Liver (tissue), 8 donors: ENCODE measurements at regions not wholly inside any gene's neighbourhood (a gene's known extent, or its start where the extent isn't known, plus 50 kb on each side); places are given as distances from the start of the nearest gene placed in this dataset.

Experiments used
- DNase-seq: peaks from one replicate; pipeline ENCODE4 v3.0.0-alpha.2; 2017; ENCODE audit warnings: low spot score
- H3K27ac ChIP-seq, 2 donors: one replicate each; pipeline ENCODE4 v1.7.0; 2013; ENCODE audit warnings: inconsistent platforms in 2 of 2, low read length in 2 of 2, control low read depth in 1 of 2, low read depth in 1 of 2, mild to moderate bottlenecking in 1 of 2
- H3K27me3 ChIP-seq, 4 donors: one replicate each; pipeline versions ENCODE4 v1.6.1 to v1.7.0; 2013; ENCODE audit warnings: low read length in 3 of 4, inconsistent platforms in 1 of 4, mild to moderate bottlenecking in 1 of 4, moderate library complexity in 1 of 4; ENCODE audit not compliant: control insufficient read depth in 4 of 4, insufficient read depth in 4 of 4
- H3K36me3 ChIP-seq, 4 donors: one replicate each; pipeline versions ENCODE4 v1.6.1 to v1.7.0; 2013; ENCODE audit warnings: low read length in 3 of 4, mild to moderate bottlenecking in 3 of 4, low read depth in 1 of 4, moderate library complexity in 1 of 4; ENCODE audit not compliant: control insufficient read depth in 4 of 4, insufficient read depth in 3 of 4
- H3K4me1 ChIP-seq, 4 donors: one replicate each; pipeline versions ENCODE4 v1.6.1 to v1.7.0; 2013; ENCODE audit warnings: low read length in 3 of 4, mild to moderate bottlenecking in 3 of 4, moderate library complexity in 1 of 4; ENCODE audit not compliant: control insufficient read depth in 4 of 4, insufficient read depth in 4 of 4
- H3K4me3 ChIP-seq, 3 donors: one replicate each; pipeline versions ENCODE4 v1.6.1 to v1.7.0; 2013; ENCODE audit warnings: low read length in 3 of 3, control low read depth in 1 of 3, low read depth in 1 of 3, mild to moderate bottlenecking in 1 of 3
- H3K9ac ChIP-seq, 2 donors: one replicate each; pipeline ENCODE4 v1.7.0; 2013; ENCODE audit warnings: low read length in 2 of 2, mild to moderate bottlenecking in 2 of 2, moderate library complexity in 2 of 2, control low read depth in 1 of 2, low read depth in 1 of 2
- H3K9me3 ChIP-seq, 4 donors: one replicate each; pipeline versions ENCODE4 v1.6.1 to v1.7.0; 2013; ENCODE audit warnings: low read length in 3 of 4; ENCODE audit not compliant: control insufficient read depth in 4 of 4
- EGR1 ChIP-seq, 2 donors: IDR thresholded peaks; 2 replicates each; pipeline ENCODE4 v1.6.1; 2016 to 2018; ENCODE audit warnings: antibody characterized with exemption in 2 of 2, low read depth in 2 of 2
- FOXA1 ChIP-seq: IDR thresholded peaks from 2 replicates; pipeline ENCODE4 v1.6.1; 2016; ENCODE audit warnings: antibody characterized with exemption
- FOXA2 ChIP-seq: IDR thresholded peaks from 2 replicates; pipeline ENCODE4 v1.6.1; 2016; ENCODE audit warnings: antibody characterized with exemption
- GABPA ChIP-seq, 2 donors: IDR thresholded peaks in 1 of 2; conservative IDR thresholded peaks in 1 of 2; 2 replicates each; pipeline ENCODE4 v1.6.1; 2016; ENCODE audit warnings: antibody characterized with exemption in 2 of 2, mild to moderate bottlenecking in 1 of 2, moderate library complexity in 1 of 2
- HNF4A ChIP-seq, 2 donors: conservative IDR thresholded peaks; 2 replicates each; pipeline ENCODE4 v1.6.1; 2016; ENCODE audit warnings: antibody characterized with exemption in 2 of 2, mild to moderate bottlenecking in 2 of 2
- HNF4G ChIP-seq: IDR thresholded peaks from 2 replicates; pipeline ENCODE4 v1.6.1; 2016; ENCODE audit warnings: antibody characterized with exemption
- JUND ChIP-seq, 2 donors: IDR thresholded peaks; 2 replicates each; pipeline ENCODE4 v1.6.1; 2016; ENCODE audit warnings: antibody characterized with exemption in 2 of 2
- NR2F2 ChIP-seq: IDR thresholded peaks from 2 replicates; pipeline ENCODE4 v1.6.1; 2016; ENCODE audit warnings: antibody characterized with exemption
- RAD21 ChIP-seq, 2 donors: IDR thresholded peaks; 2 replicates each; pipeline ENCODE4 v1.6.1; 2016; ENCODE audit warnings: antibody characterized with exemption in 2 of 2, mild to moderate bottlenecking in 2 of 2
- RXRA ChIP-seq, 2 donors: IDR thresholded peaks; 2 replicates each; pipeline ENCODE4 v1.6.1; 2017 to 2018; ENCODE audit warnings: antibody characterized with exemption in 2 of 2, mild to moderate bottlenecking in 1 of 2
- SP1 ChIP-seq: IDR thresholded peaks from 2 replicates; pipeline ENCODE4 v1.6.1; 2018; ENCODE audit warnings: antibody characterized with exemption, mild to moderate bottlenecking
- TAF1 ChIP-seq: conservative IDR thresholded peaks from 2 replicates; pipeline ENCODE4 v1.6.1; 2016; ENCODE audit warnings: antibody characterized with exemption, mild to moderate bottlenecking
- YY1 ChIP-seq: IDR thresholded peaks from 2 replicates; pipeline ENCODE4 v1.6.1; 2016; ENCODE audit warnings: antibody characterized with exemption, mild to moderate bottlenecking
- WGBS: extraction: QIAGEN DNeasy Blood & Tissue Kit; methylation state at CpG from one replicate; pipeline ENCODE4 v1.1.7; 2013; 5-methylcytosine and 5-hydroxymethylcytosine counted together
- TF ChIP-seq, protein P1 (sequence below): IDR thresholded peaks from 2 replicates; pipeline ENCODE4 v1.6.1; 2016; ENCODE audit warnings: antibody characterized with exemption
- TF ChIP-seq, protein P2 (sequence below): IDR thresholded peaks from 2 replicates; pipeline ENCODE4 v1.6.1; 2016; ENCODE audit warnings: antibody characterized with exemption
- TF ChIP-seq, protein P3 (sequence below): IDR thresholded peaks from 2 replicates; pipeline ENCODE4 v1.6.1; 2016; ENCODE audit warnings: antibody characterized with exemption, mild to moderate bottlenecking
- TF ChIP-seq, protein P4 (sequence below): IDR thresholded peaks from 2 replicates; pipeline ENCODE4 v1.6.1; 2016; ENCODE audit warnings: antibody characterized with exemption
- TF ChIP-seq, protein P5 (sequence below): fragments of 150-350 bp; IDR thresholded peaks from 2 replicates; pipeline ENCODE4 v1.5.1; 2017; ENCODE audit warnings: improper control_type of control experiment, low read depth, low read length; ENCODE audit not compliant: missing input control
- donor health status: healthy.
- donor health status: healthy.
- donor health status: healthy.
- donor health status: healthy.
- donor health status: healthy.

DNA sequence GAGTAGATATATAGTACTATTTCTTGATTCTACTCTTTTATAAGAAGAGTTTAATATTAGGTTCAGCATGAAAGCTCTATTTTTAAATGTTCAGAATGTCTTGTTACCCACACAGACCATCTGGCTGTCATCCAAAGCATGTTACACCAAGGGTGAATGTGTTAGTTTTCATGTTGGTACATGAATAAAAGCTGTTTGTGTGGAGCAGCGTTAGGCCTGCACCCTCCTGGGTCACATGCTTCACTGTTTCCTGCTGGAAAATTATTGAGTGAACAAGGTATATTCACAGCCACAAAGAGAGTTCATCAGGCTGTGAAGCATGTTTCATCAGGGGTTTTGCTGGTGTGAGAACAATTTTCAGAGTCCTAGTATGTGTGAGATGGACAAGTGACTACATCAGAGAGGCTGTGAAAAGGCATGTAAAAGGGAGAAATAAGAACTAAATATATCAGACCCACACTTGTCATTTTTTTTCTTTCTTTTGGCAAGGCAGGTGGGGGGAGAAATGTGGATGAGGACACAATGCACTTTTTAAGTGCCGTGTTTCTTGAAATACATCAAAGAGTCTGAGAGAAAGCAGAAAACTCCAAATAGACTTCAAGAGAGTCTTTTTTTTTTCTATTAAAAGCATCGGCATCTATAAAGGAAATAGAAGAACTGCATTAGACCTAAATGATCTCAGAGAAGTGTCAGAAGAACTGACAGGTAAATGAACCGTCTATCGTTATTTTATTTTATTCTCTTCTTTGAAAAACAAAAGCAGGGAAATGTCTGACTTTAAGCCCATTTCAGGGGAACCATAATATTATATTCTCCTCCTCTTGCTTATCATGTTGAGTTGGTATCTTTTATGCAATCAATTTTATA, 2429.7 kb downstream of the PCDH7 start:
- no peak overlapping the region for H3K4me3 ChIP-seq
- TF ChIP-seq FOXA2 = no peak
- no peak for TF ChIP-seq JUND (IDR thresholded peaks at IDR 0.05)
- no peak for TF ChIP-seq HNF4G
- no peak for TF ChIP-seq YY1
- no peak for TF ChIP-seq EGR1 (IDR thresholded peaks at IDR 0.05; ENCODE audit: low read depth in 2 of 2)
- TF ChIP-seq TAF1 = no peak
- TF ChIP-seq FOXA1 = no peak
- TF ChIP-seq, protein P1, sequence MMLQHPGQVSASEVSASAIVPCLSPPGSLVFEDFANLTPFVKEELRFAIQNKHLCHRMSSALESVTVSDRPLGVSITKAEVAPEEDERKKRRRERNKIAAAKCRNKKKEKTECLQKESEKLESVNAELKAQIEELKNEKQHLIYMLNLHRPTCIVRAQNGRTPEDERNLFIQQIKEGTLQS = no peak
- TF ChIP-seq SP1 = no peak
- TF ChIP-seq RAD21 (IDR thresholded peaks at IDR 0.05) = no peak
- DNase-seq = no peak
- H3K4me1 ChIP-seq = no peaks in the 10 kb centered on the region
- no peaks in the 10 kb centered on the region for H3K36me3 ChIP-seq
- H3K9ac ChIP-seq = no peak overlapping the region
- H3K9me3 ChIP-seq = no peaks in the 10 kb centered on the region
- H3K27ac ChIP-seq = no peak overlapping the region
- no peaks in the 10 kb centered on the region for H3K27me3 ChIP-seq
- WGBS = 83% methylated on average over 5 of the region's 5 CpGs

DNA sequence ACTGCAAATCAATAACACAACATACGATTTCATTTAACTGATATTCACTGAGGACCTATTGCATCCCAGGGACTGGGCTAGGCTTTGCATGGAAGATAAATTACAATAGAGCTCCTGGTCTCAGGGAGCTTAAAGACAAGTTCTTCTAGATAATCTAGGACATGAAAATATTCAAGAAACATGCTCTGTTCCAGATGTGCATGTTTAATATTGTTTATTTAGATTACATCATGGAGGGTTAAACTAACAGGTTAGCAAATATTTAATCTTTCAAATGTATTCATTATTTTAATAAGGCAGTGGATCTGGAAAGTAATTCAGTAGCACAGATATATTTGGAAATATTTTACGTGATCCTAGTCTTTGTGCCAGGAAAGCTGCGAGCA, 2430.3 kb downstream of the PCDH7 start:
- no peaks in the 10 kb centered on the region for H3K4me1 ChIP-seq
- TF ChIP-seq HNF4A (conservative IDR thresholded peaks at IDR 0.05) = no peak
- TF ChIP-seq NR2F2 = no peak
- TF ChIP-seq, protein P2, sequence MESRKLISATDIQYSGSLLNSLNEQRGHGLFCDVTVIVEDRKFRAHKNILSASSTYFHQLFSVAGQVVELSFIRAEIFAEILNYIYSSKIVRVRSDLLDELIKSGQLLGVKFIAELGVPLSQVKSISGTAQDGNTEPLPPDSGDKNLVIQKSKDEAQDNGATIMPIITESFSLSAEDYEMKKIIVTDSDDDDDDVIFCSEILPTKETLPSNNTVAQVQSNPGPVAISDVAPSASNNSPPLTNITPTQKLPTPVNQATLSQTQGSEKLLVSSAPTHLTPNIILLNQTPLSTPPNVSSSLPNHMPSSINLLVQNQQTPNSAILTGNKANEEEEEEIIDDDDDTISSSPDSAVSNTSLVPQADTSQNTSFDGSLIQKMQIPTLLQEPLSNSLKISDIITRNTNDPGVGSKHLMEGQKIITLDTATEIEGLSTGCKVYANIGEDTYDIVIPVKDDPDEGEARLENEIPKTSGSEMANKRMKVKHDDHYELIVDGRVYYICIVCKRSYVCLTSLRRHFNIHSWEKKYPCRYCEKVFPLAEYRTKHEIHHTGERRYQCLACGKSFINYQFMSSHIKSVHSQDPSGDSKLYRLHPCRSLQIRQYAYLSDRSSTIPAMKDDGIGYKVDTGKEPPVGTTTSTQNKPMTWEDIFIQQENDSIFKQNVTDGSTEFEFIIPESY = no peak
- TF ChIP-seq GABPA (IDR thresholded peaks at IDR 0.05 in 1 of 2, conservative IDR thresholded peaks at IDR 0.05 in 1 of 2) = no peak
- TF ChIP-seq SP1 = no peak
- TF ChIP-seq FOXA2 = no peak
- TF ChIP-seq EGR1 (IDR thresholded peaks at IDR 0.05; ENCODE audit: low read depth in 2 of 2) = no peak
- no peak for TF ChIP-seq HNF4G
- TF ChIP-seq, protein P3, sequence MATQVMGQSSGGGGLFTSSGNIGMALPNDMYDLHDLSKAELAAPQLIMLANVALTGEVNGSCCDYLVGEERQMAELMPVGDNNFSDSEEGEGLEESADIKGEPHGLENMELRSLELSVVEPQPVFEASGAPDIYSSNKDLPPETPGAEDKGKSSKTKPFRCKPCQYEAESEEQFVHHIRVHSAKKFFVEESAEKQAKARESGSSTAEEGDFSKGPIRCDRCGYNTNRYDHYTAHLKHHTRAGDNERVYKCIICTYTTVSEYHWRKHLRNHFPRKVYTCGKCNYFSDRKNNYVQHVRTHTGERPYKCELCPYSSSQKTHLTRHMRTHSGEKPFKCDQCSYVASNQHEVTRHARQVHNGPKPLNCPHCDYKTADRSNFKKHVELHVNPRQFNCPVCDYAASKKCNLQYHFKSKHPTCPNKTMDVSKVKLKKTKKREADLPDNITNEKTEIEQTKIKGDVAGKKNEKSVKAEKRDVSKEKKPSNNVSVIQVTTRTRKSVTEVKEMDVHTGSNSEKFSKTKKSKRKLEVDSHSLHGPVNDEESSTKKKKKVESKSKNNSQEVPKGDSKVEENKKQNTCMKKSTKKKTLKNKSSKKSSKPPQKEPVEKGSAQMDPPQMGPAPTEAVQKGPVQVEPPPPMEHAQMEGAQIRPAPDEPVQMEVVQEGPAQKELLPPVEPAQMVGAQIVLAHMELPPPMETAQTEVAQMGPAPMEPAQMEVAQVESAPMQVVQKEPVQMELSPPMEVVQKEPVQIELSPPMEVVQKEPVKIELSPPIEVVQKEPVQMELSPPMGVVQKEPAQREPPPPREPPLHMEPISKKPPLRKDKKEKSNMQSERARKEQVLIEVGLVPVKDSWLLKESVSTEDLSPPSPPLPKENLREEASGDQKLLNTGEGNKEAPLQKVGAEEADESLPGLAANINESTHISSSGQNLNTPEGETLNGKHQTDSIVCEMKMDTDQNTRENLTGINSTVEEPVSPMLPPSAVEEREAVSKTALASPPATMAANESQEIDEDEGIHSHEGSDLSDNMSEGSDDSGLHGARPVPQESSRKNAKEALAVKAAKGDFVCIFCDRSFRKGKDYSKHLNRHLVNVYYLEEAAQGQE = no peak
- TF ChIP-seq RAD21 (IDR thresholded peaks at IDR 0.05) = no peak
- TF ChIP-seq RXRA (IDR thresholded peaks at IDR 0.05) = no peak
- no peak for TF ChIP-seq JUND (IDR thresholded peaks at IDR 0.05)
- TF ChIP-seq FOXA1 = no peak
- TF ChIP-seq TAF1 = no peak
- TF ChIP-seq, protein P1 = no peak
- TF ChIP-seq, protein P4, sequence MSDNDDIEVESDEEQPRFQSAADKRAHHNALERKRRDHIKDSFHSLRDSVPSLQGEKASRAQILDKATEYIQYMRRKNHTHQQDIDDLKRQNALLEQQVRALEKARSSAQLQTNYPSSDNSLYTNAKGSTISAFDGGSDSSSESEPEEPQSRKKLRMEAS = no peak
- TF ChIP-seq, protein P5, sequence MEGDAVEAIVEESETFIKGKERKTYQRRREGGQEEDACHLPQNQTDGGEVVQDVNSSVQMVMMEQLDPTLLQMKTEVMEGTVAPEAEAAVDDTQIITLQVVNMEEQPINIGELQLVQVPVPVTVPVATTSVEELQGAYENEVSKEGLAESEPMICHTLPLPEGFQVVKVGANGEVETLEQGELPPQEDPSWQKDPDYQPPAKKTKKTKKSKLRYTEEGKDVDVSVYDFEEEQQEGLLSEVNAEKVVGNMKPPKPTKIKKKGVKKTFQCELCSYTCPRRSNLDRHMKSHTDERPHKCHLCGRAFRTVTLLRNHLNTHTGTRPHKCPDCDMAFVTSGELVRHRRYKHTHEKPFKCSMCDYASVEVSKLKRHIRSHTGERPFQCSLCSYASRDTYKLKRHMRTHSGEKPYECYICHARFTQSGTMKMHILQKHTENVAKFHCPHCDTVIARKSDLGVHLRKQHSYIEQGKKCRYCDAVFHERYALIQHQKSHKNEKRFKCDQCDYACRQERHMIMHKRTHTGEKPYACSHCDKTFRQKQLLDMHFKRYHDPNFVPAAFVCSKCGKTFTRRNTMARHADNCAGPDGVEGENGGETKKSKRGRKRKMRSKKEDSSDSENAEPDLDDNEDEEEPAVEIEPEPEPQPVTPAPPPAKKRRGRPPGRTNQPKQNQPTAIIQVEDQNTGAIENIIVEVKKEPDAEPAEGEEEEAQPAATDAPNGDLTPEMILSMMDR = no peak
- no peak for TF ChIP-seq YY1
- no peaks in the 10 kb centered on the region for H3K9me3 ChIP-seq
- H3K27ac ChIP-seq = no peak overlapping the region
- no peaks in the 10 kb centered on the region for H3K27me3 ChIP-seq
- no peak overlapping the region for H3K4me3 ChIP-seq
- H3K36me3 ChIP-seq = no peaks in the 10 kb centered on the region
- no peak for DNase-seq
- WGBS = 69% methylated on average over 3 of the region's 3 CpGs
- no peak overlapping the region for H3K9ac ChIP-seq
